NCI-H1436 (cell line): ENCODE measurements at regions not wholly inside any gene's neighbourhood (a gene's known extent, or its start where the extent isn't known, plus 50 kb on each side); places are given as distances from the start of the nearest gene placed in this dataset.

ENCODE experiments used
- DNase-seq: peaks from one replicate; lab custom pipeline; 2025; lab: John Stamatoyannopoulos, UW

- DNase-seq, result no peak
These were observed 550.4 kb upstream of the MAP3K7 start for GRCh38 chr6:91137286-91137685.

- no peak for DNase-seq
These were observed 548.7 kb upstream of the MAP3K7 start for GRCh38 chr6:91135406-91136103.

DNA sequence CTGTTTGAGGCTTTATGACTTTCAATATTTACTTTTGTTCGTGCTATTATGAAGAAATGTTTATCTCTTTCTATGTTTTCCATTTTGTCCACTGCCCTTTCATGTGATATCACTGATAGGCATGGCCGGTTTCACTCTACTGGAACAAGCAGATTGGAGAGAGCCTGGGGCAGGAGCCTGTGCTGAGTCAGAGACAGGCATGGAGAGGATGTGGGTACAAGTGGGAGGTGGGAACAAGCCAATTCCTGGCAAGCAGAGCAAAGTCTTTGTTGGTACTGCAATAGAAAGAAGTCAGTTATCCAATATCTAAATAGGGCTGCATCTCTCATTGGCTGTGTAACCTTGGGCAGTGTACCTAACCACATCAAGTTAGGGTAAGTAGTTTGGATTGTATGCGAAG lies 545.6 kb upstream of the MAP3K7 start:
- DNase-seq, result no peak

GRCh38 chr6:91130126-91130525 lies 543.3 kb upstream of the MAP3K7 start:
- DNase-seq, result no peak

DNA sequence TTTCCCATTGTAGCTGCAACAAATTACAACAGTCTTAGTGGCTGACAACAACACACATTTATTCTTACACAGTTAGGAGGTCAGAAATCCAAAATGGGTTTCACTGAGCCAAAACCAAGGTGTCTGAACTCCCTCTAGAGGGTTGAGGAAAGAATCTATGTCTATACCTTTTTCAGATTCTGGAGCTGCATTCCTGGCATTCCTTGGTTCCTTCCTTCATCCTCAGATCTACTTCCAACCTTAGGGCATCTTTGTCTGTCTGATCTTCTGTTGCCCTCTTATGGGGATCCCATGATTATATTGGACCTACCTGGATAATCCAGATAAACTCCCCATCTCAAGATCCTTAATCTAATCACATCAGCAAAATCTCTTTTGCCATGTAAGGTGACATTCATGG lies 540.9 kb upstream of the MAP3K7 start:
- DNase-seq, result no peak

DNA sequence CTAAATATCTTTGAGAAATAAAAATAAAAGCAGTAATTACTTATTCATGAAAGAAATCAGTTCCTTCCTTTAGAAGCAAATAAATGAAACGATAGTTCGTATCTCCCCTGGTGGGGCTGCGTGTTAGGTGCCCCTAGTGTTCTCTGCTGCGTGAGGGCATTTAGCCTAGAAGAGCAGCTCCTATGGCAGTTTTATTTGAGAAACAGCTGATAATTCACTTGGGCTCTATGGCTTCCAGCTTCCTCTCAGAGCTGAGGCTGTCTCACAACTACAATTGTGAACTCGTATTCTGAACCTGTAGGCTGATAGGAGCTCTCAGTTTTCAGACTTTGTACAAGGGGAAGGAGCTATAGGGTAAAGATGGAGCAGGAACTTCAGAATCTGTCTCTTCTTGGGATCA lies 540.0 kb upstream of the MAP3K7 start:
- no peak for DNase-seq

DNA sequence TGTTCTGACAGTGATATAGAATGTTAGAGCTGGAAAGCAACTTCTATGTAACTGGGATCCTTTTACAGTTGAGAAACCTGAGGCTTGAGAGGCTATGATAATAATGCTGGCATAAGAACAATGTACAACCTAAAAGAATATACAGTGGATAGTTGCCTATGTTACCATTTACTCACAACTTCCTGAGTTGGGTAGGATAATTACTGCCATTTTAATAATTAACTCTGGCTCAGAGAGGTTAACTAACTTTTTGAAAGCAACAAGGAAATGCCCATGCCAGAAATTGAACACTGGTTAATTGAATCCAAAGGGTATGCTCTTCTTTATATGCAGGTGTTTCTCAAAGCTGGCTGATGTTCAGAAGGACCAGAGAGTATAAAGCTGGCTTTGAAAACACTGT lies 530.7 kb upstream of the MAP3K7 start:
- DNase-seq, result no peak

DNA sequence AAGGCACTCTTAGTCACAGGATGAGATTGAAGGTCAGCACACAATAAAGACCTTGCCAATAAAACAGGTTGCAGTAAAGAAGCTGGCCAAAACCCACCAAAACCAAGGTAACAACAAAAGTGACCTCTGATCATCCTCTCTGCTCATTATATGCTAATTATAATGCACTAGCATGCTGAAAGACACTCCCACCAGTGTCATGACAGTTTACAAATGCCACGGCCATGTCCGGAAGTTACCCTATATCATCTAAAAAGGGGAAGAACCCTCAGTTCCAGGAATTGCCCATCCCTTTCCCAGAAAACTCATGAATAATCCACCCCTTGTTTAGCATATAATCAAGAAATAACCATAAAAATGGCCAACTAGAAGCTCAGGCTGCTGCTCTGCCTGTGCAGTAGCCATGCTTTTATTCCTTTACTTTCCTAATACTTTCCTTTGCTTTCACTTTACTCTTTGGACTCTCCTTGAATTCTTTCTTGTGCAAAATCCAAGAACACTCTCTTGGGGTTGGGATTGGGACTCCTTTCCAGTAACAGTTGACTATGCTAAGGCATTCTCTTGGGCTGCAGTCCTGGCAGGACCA lies 527.3 kb upstream of the MAP3K7 start:
- DNase-seq, result no peak

DNA sequence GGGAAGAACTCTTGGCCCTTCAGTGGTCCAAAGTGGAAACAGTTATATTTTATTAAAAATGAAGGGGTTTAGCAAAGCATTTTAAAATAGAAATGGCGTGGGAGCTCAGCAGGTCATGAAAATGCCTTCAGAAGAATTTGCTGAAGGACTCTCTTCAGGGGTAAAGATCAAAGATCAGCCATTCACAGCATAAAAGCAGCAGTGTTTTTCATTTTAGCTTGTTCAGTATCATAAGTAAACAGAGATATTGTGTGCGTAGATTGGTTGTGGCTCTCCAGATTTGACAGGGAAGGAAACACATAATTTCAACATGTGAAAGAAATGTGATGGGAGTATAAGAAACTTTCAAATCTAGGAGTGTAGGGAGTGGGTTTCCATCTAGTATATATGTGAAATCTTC lies 519.2 kb upstream of the MAP3K7 start:
- DNase-seq, result no peak

DNA sequence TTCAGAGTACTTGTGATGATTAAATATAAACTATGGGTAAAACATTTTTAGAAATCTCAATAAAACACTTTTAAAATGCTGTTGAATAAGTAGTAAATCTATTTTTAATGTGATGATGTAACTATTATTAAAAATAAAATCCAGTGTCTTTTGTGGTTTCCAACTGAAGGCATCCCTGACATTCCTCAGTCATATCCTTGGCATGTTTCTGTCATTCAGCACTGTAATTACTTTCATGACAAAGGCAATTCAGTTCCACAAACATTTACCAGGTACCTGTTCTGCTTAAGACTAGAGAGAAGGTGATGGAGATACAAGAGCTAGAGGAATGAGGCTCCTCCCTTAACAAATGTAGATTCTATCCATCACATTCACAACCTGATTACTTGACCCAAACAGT lies 518.7 kb upstream of the MAP3K7 start:
- DNase-seq, result no peak

GRCh38 chr6:91099479-91099878 lies 512.6 kb upstream of the MAP3K7 start:
- no peak for DNase-seq

DNA sequence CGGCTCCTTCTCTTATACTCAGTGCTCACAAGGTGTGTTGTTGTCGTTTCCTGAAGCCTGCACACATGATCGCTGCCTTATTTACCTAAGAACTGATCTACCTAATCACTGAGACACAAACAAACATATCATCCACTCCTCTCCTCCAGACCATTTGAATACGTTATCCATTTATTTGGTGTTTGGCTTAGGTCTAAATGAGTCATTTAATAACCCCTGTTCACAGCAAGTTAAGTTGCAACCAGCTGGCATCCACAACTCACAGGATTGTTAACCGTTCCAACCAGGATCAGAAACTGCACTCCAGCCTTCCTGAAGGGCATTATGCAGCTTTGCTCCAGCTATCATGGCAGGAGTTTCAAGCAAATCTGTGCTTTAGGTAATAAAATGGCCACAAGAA lies 511.1 kb upstream of the MAP3K7 start:
- peak; percentile 31 for DNase-seq

DNA sequence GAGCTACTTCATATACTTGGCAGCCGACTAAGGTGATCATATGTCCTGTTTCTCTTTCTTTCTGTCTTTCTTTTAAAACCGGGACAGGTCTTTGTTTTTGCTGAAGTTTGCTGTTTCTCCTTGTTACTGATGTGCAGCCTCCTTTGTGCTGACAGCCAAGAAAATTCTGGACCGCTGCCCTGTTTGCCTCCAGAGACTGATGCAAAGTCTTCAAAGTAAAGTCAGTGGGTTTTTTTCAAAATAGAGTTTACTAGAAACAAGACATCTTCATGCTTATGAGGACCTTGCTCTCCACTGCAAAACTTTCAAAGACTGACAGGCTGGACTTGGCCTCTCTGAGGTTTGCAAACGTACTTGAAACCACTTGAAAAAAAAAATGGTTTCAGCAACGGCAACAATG lies 510.5 kb upstream of the MAP3K7 start:
- DNase-seq, result no peak

GRCh38 chr6:91094806-91095475 lies 508.1 kb upstream of the MAP3K7 start:
- DNase-seq, result no peak

- DNase-seq, result no peak
These were observed 507.5 kb upstream of the MAP3K7 start for GRCh38 chr6:91094341-91094740.

- no peak for DNase-seq
These were observed 502.1 kb upstream of the MAP3K7 start for GRCh38 chr6:91088976-91089375.

DNA sequence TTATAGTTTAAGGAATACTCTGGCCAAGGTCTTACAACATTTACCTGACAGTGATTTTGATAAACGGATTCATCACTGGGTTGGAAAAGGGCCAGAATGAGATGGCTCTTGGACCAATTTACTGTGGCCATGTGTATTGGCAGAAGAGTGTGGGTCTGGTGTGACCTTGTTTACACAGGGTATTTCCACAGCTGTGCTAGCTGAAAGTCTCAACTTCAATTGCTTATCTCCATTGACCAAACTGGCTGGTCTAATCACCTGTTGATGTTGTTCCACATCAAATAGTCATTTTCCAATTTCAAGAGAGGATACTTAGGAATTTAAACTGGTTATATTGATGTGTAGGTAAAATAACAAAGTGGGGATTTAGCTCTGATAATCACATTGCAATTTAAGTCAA lies 501.6 kb upstream of the MAP3K7 start:
- DNase-seq, result no peak

DNA sequence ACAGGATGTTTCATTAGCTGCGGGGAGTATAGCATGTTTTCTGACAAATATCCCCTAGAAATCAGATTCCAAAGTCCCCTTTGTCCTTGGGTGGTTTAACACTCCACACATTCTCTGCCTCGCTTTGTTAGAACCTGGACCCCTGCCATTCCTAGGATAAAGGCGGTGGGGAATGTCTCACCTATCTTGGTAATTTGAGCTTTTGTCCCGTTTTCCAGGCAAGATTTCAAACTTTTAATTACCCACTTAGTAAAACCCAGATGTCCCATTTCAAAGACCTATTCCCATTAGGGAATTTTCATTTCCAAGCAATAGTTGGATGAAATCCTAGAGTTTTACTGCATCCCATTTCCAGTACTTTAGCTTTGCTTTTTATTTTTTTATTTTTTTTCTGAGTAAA lies 501.0 kb upstream of the MAP3K7 start:
- DNase-seq, result no peak

DNA sequence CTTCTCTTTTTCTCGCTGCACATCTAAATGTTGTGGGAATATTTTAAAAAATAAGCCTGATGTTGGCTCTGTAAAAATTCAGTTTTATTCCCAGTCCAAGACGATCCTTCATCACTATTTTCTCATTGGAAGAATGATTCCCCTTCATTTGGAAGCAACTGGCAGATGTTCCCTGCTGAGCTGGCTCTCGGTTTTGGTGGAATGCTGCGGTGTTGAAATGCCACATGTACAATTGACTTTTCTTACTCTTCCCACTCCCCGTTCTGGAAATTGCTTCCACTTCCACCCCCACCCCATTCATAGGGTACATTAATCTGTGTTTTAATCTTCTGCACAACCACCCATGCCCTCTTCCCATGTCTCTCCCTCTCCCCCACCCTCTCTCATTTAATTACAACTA lies 496.3 kb upstream of the MAP3K7 start:
- no peak for DNase-seq

DNA sequence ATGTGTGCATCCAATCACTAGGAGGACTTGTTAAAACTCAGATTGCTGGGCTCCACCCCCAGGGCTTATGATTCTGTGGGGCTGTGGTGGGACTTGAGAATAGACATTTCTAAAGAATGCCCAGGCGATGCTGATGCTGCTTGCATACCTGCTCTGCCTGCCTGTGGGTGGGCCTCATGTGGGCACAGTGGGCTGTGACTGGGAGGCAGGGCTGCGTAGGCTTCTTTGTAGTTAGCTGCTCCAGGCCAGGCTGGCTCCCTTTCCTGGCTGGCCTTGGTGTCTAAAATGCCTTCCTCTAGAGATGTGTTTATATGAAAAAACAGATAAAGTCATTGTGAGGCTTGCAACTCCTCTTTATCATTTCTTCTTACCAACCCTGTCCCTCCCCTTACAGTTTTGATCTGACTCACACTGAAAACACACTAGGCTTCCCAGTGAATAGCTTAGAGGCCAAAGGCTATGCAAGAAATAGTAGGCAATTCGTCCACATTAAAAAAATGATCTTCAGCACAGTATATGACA lies 495.5 kb upstream of the MAP3K7 start:
- DNase-seq, result no peak

DNA sequence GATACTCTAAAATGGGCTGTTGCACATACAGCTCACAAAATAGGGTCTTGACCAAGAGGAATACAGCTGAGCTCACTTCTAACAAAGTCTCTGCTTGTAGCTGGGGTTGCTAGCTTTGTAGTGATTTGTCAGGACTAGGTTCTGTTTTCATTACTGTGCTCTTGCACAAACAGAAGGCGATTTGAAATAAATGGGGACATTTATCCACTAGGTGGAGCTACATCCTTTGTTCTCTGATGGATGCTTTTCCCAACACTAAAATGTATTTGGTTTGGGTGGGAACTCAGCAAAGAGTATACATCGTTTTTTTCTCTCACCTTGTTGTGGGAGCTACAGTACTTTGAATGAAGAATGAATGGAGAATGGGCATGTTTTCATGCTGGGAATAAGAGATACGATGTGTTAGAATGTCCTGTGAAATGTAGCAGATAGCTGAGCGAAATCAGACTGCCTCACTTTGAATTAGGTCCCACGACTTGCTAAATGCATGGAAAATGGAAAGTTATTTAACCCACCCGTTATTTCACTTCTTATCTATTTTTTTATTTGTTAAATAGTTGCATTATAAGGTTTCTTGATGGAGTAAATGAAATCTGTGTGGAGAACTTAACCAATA lies 494.7 kb upstream of the MAP3K7 start:
- DNase-seq, result peak; percentile 49

DNA sequence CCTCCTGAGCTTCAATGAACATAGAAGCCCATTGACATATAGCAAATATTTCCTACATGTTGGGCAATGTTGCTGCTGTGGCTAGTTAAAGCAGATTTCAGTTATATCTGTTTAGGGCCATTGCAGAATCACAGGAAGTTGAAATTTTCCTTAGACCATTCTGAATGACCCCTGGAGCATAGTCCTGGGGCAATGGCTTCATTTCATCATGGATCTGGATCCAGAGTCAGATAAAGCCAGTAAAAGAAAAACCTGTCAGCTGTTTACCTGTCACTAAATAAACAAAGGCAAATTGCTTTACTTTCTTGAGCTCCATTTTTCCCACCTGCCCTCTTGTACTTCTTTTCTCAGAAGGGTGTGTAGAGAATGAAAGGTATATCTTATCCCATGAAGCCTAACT lies 494.0 kb upstream of the MAP3K7 start:
- no peak for DNase-seq

DNA sequence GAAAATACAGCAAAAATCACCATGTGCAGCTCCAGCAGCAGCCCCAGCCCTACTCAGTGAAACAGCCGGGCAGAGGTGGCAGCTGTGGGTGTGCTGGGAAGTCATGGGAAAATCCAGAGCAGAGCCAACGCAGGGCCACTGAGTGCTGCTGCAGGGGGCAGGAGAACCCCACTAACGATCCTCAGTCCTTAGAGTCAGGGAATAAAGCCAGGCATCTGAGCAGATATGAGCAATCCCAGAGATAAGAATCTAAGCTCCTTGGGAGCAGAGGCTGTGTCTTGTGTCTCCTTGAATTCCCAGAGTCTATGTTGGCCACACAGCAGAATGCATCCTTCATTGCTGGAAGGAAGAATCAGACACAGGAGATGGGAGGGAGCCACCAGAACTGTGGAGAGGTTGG lies 493.1 kb upstream of the MAP3K7 start:
- no peak for DNase-seq
